ENCODE measurements at regions not wholly inside any gene's neighbourhood (a gene's known extent, or its start where the extent isn't known, plus 50 kb on each side); places are given as distances from the start of the nearest gene placed in this dataset.

- no peak for DNase-seq
Measured at GRCh38 chr11:122344215-122344614, 228.2 kb upstream of the BLID start.

GRCh38 chr11:122343210-122343609, 227.2 kb upstream of the BLID start:
- no peak for DNase-seq

GRCh38 chr11:122342089-122342744, 226.2 kb upstream of the BLID start:
- no peak for DNase-seq

- DNase-seq: no peak
Measured at GRCh38 chr11:122341477-122341876, 225.5 kb upstream of the BLID start.

GRCh38 chr11:122340607-122341290, 224.7 kb upstream of the BLID start:
- no peak for DNase-seq

GRCh38 chr11:122339436-122340060, 223.5 kb upstream of the BLID start:
- DNase-seq: no peak

- DNase-seq: no peak
Measured at GRCh38 chr11:122337704-122338103, 221.7 kb upstream of the BLID start.

GRCh38 chr11:122337241-122337640, 221.2 kb upstream of the BLID start:
- no peak for DNase-seq

- no peak for DNase-seq
Measured at GRCh38 chr11:122336706-122337105, 220.7 kb upstream of the BLID start.

GRCh38 chr11:122334546-122335339, 218.7 kb upstream of the BLID start:
- no peak for DNase-seq

GRCh38 chr11:122333467-122333866, 217.5 kb upstream of the BLID start:
- DNase-seq: no peak

GRCh38 chr11:122331079-122331478, 215.1 kb upstream of the BLID start:
- DNase-seq: no peak

GRCh38 chr11:122330279-122330965, 214.4 kb upstream of the BLID start:
- no peak for DNase-seq

GRCh38 chr11:122327528-122327927, 211.5 kb upstream of the BLID start:
- DNase-seq: no peak

GRCh38 chr11:122323754-122324421, 207.9 kb upstream of the BLID start:
- DNase-seq: no peak

GRCh38 chr11:122322329-122322728, 206.3 kb upstream of the BLID start:
- no peak for DNase-seq

GRCh38 chr11:122320671-122321070, 204.7 kb upstream of the BLID start:
- DNase-seq: no peak

GRCh38 chr11:122319691-122320620, 203.9 kb upstream of the BLID start:
- DNase-seq: no peak

- no peak for DNase-seq
Measured at GRCh38 chr11:122319085-122319484, 203.1 kb upstream of the BLID start.

- no peak for DNase-seq
Measured at GRCh38 chr11:122317305-122317704, 201.3 kb upstream of the BLID start.

- no peak for DNase-seq
Measured at GRCh38 chr11:122313581-122313980, 197.6 kb upstream of the BLID start.

Data from CD4-positive, alpha-beta T cell treated with Interleukin-6 for 4 hours (primary cell).